Superior temporal gyrus (tissue), 1 donor: ENCODE measurements at regions not wholly inside any gene's neighbourhood (a gene's known extent, or its start where the extent isn't known, plus 50 kb on each side); places are given as distances from the start of the nearest gene placed in this dataset.

Experiments used
- DNase-seq: peaks from one replicate; pipeline ENCODE4 v3.0.0-alpha.2; 2016; ENCODE audit errors: extremely low spot score

- no peak for DNase-seq
These were observed 482.4 kb downstream of the SPRY1 start for GRCh38 chr4:123878976-123879375.

DNA sequence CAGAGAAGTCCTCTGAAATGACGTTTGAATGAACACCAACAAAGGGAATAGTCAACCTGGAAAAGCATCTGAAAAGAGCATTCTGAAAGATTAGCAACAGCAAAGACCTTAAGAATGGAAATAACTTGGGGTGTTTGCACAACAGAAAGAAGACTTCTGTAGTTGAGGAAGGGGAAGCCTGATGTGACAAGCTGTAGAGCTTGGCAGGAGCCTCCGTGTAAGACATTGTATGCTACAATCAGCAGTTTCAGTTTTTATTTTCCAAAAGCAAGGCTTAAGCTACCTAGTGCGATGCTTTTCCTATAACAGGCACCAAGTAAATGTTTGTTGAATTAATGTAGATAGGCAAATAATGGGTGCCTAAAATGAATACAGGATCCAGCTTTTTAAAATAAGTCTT is 484.0 kb downstream of the SPRY1 start:
- DNase-seq = no peak

DNA sequence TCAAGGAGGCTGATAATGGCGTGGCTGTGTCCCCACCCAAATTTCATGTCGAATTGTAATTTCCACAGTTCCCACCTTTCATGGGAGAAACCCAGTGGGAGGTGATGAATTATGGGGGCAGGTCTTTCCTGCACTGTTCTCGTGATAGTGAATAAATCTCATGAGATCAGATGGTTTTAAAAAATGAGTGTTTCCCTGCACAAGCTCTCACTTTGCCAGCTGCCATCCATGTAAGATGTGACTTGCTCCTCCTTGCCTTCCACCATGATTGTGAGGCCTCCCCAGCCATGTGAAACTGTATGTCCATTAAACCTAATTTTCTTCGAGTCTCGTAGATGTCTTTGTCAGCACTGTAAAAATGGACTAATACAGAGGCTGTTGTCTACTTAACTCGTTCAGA is 488.3 kb downstream of the SPRY1 start:
- no peak for DNase-seq

DNA sequence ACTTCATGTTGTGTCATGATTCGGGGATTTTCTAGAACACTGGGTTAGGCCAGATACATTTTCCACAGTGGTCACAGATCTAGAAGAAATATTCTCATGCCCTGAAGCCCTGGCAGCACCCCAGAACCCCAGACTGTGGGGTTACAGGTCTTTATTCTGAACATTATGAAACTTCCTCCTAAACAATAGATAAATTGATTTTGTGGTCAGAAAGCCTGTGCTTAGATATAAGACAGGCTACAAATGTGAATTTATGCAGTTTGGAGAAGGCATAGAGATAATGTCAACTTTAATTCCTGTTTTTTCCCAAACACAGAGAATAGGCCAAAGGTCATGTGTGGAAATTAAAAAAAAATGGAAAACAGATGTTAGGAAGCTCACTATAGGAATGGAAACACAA is 492.9 kb downstream of the SPRY1 start:
- no peak for DNase-seq

DNA sequence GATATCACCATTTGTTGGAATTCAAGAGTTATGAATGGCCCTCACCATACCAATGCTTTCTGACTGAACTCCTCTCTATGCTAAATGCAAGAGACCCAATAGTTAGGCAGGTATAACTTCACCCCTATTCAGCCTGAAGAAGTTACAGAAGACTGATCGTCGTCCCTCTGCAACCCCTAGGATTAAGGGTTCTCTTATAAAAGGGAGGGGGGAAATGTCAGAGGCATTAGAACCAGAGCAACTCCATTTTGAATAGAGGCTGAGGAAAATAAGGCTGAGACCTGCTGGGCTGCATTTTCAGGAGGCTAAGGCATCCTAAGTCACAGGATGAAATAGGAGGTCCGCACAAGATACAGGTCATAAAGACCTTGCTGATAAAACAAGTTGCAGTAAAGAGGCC is 494.3 kb downstream of the SPRY1 start:
- no peak for DNase-seq

GRCh38 chr4:123891881-123892280 is 495.3 kb downstream of the SPRY1 start:
- no peak for DNase-seq

DNA sequence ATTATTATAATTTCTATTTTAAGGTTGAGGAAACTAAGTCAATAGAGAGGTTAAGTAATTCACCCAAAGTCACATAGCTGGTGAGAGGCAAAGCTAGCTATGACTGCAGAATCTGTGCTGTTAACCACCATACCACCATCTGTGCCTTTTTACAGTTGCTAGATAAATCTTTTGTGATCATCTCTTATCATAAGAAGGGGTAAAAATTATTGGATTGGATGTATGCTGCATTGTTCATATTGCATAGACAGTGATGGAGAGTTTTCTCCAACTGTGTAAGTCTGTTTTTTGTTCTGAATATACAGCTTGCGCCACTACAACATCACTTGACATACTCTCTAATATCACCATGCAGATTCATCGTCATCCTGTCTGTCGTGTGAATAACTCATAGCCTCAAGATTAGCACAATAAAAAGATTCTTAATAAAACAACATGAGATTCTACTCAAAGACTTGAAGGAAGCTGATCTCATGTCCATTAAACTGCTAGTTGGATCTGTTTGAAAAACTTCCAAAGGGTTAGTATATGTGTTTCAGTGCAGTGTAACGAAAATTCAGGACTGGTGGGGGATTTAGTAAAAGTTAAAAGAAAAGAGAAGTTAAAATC is 495.9 kb downstream of the SPRY1 start:
- no peak for DNase-seq

- no peak for DNase-seq
These were observed 496.7 kb downstream of the SPRY1 start for GRCh38 chr4:123893011-123893981.

DNA sequence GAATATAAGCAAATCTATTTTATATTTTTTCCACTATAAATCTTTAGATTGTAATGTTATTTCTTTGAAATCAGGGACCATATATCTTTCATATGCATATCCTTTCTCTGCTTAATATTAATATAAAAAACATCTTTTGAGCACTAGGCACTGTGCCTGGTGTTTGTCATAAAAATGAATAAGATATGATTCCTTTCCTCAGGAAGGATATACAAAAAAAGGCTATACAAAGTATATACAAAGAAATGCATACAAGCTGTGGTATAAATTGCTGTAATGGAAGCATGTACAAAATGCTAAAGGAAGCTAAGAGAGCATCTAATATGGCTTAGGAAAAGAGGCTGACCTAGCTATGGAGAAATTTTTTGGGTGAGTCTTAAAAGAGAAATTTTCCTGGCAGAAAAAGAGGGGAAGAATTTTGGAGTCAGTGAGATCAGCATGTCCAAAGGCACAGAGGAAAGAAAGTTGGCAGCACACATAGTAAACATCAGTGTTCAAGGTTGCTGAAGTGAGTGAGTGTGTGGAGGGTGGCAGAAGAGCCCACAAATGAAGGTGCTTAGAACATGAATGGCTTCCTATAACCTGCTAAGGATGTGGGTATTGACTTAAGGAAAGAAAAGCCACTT is 500.0 kb downstream of the SPRY1 start:
- DNase-seq = no peak

- DNase-seq = no peak
These were observed 502.5 kb downstream of the SPRY1 start for GRCh38 chr4:123898946-123899666.

DNA sequence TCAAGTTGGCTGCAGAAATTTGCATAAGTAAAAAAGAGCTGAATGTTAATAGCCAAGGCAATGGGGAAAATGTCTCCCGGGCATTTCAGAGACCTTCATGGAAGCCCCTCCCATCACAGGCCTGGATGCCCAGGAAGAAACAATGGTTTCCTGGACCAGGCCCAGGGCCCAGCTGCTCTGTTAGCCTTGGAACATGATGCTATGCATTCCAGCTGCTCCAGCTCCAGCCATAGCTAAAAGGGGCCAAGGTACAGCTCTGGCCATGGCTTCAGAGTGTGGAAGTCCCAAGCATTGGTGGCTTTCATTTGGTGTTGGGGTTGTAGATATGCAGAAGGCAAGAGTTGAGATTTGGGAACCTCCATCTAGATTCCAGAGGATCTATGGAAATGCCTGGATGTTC is 508.3 kb downstream of the SPRY1 start:
- no peak for DNase-seq

- DNase-seq = no peak
These were observed 517.0 kb downstream of the SPRY1 start for GRCh38 chr4:123913598-123913997.

DNA sequence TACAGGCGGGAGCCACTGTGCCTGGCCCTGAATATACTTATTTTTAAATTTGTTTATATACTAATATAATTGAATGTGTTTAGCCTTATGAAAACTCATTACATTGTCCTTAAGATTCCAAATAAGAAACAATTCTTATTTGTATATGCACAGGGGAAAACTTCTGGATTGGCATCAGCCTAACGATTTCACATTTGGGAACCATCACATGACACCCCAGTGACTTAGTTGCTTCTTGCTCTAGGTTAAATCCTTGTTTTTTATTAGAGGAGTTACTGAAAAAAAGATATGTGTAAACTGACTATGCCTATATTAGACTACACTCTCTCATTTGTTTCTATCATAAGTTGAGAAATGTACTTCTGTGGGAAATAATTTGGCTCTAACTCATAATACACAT is 520.2 kb downstream of the SPRY1 start:
- no peak for DNase-seq

DNA sequence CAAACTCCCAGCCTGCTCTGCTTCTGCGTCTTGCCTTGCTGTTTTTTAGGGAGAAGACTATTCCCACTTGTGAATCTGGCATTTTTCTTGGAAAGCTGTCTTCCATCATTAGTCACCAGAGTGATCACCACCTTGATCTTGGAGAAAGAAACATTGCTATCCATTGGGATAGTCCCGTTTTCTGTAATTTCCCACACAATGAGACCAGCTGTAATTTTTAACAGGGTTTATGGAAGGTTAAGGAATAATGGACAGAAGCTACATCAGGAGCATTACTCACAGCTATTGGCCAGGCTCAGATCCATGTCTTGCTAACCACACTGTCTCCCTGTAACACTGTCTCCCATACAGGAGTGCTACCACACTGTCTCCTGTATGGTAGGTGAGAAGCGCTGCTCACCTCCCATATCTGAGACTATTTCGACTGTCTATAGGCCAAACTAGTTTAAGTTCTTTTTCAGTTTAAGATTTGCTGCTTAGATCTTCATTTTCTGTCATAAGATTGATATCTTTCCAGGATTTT is 523.0 kb downstream of the SPRY1 start:
- DNase-seq = no peak

- no peak for DNase-seq
These were observed 524.7 kb downstream of the SPRY1 start for GRCh38 chr4:123921339-123921738.

DNA sequence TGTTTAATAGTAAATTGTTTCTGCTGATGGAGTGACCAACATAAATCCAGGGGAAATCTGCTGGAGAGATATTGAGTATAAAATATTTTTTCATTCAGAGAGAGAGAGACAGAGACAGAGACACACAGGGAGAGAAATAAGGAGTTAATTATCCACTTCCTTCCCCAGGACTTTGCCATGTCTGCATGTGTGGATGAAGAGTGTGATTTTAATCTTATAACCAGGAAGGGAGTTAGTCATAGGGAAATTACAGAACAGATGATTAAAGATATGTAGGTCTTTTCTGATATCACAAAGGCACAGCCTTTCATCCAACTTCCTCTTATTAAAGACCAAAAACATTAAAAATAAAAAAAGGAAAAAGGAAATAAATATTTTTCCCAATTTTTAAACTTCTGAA is 526.3 kb downstream of the SPRY1 start:
- DNase-seq = no peak

DNA sequence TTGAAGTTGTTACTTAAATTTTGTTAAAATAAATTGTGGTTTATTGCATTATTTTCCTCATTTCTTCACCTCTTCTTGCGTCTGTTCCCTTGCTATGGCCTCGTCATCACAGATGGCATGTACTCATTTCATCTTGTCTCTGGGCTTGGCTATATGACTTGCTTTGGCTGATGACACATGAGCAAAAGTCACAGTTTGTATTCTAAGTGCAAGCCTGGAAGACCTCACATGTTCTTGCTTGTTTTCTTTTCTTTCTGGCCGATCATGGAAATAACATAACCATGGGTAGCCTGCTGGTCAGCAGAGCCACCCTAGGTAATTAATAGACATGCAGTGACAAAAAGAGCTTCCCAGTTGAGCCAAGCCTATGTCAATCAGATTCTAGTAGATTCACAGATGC is 527.9 kb downstream of the SPRY1 start:
- DNase-seq = no peak

GRCh38 chr4:123929565-123929964 is 533.0 kb downstream of the SPRY1 start:
- DNase-seq = no peak

DNA sequence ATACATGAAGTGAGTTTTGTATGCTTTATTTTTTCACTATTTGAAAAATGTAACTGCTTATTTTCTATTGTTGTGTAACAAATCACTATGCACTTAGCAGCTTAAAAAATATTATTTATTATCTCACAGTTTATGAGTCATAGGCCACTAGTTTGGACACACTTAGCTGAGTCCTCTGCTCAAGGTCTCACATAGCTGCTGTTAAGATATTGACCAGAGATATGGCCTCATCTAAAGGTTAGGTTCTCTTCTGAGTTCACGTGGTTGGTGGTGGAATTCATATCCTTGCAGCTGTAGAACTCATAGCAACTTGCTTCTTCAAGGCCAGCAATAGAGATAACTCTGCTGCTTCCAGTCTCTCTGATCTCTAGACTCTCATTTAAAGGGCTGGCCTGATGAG is 534.4 kb downstream of the SPRY1 start:
- DNase-seq = no peak

DNA sequence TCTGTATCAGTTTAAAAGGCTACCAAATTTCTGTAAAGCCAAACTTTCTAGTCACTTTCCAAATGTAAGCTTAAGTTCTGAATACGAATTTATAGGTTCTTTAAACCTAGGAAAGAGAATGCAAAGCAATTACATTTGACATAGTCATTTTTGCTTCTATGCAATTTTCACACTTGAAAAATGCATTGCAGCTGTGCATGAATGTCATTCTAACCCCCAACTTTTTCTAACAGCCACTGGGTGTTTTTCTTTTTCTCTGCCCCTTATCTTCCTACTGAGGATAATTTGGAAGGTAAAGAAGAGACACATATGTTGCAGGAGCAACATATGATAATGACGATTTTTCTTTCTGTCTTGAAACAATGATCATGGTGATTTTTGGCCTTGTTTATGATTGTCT is 537.5 kb downstream of the SPRY1 start:
- no peak for DNase-seq

GRCh38 chr4:123936621-123937043 is 540.0 kb downstream of the SPRY1 start:
- DNase-seq = no peak

- DNase-seq = no peak
These were observed 541.0 kb downstream of the SPRY1 start for GRCh38 chr4:123937581-123937980.
